LoVo (cell line): ENCODE measurements at regions not wholly inside any gene's neighbourhood (a gene's known extent, or its start where the extent isn't known, plus 50 kb on each side); places are given as distances from the start of the nearest gene placed in this dataset.
"Not testable (repeated sequence)": the region's sequence is repeated elsewhere in the genome, so short reads cannot be mapped to it uniquely, and the experiment has no call there.

ENCODE experiments used
- DNase-seq: peaks from one replicate; pipeline ENCODE4 v3.0.0-alpha.2; 2016; ENCODE audit warnings: low spot score

GRCh38 chr20:57826666-57827287 is 117.0 kb upstream of the PMEPA1 start:
- DNase-seq = no peak

DNA sequence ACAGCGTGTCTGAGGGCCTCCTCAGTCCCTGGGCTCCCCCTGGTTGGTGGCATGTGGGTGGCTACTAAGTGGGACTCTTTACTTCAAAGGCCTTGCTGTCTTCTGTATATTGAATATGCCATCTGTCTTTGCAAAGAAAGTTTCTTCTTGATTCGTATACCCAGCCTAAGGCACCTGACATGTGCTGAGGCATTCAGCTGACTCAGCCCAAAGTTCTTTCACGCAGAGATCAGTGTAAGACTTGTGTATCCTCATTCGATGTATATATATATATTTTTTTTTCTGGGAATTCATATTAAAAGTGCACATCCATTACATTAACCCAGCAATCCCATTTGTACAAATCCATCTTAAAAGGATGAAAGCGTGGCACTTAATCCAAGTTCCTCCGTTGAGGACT is 115.1 kb upstream of the PMEPA1 start:
- no peak for DNase-seq

- DNase-seq = no peak
These were observed 112.1 kb upstream of the PMEPA1 start for GRCh38 chr20:57821935-57822334.

DNA sequence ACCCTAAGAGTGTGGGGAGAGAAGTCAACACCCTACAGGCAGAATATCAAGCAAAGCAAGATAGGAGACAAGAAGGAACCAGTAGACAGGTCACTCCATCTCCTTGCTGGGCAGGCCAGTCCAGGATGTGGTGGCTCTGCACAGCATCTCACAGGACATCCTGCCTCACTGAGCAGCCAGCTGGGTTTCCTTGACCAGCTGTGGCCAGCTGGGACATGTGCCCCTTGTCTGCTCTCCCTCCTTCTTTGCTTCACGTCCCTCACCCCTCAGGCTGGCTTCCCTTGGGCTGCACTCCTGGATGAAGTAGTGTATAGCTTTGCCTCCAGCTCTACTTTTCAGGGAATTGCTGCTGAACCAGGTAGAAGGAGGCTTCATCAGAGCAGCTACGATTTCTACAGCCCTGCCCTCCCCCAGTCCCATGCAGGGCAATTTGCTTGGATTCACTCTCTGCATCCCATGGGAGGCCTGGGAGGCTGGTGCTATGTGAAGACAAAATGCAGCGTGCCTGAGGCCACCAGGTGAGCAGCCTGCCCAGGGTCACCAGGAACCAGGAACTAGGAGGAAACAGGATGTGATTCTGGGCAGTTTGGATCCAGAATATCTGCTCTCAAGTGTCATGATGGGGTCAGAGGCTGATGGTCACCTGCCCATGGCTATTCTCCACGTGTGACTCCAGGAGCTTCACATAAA is 110.0 kb upstream of the PMEPA1 start:
- no peak for DNase-seq

DNA sequence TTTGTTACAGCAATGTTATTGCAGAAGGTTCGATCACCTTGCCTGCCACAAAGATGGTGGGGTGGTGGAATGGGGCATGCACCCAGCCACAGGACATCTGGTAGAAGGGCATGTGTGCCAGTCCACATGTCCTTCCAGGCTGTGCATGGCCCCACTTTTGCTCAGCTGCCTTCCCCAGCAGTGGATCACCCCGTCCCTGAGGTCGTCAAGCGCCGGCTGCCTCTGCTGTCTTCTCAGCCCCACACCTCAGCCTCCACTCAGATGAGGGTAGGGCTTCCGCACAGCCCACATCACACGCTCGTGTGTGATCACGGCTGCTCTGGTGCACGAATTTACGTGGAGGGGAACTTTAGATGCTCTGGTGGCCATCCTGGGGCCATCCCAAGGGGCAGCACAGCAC is 109.5 kb upstream of the PMEPA1 start:
- DNase-seq = no peak

GRCh38 chr20:57818418-57819181 is 108.8 kb upstream of the PMEPA1 start:
- no peak for DNase-seq

- DNase-seq = no peak
These were observed 105.6 kb upstream of the PMEPA1 start for GRCh38 chr20:57815405-57815804.

GRCh38 chr20:57814529-57814928 is 104.7 kb upstream of the PMEPA1 start:
- DNase-seq = no peak

GRCh38 chr20:57813509-57814269 is 103.9 kb upstream of the PMEPA1 start:
- DNase-seq = no peak

DNA sequence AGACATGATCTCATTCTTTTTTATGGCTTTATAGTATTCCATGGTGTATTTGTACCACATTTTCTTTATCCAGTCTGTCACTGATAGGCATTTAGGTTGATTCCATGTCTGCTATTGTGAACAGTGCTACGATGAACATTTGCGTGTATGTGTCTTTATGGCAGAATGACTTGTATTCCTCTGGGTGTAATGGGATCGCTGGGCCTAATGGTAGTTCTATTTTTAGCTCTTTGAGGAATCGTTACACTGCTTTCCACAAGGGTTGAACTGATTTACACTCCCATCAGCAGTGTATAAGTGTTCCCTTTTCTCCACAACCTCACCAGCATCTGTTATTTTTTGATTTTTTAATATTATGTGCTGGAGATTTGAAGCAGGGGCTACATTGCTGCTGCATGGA is 102.8 kb upstream of the PMEPA1 start:
- not testable (repeated sequence) for DNase-seq

- no peak for DNase-seq
These were observed 101.7 kb upstream of the PMEPA1 start for GRCh38 chr20:57811374-57812020.

DNA sequence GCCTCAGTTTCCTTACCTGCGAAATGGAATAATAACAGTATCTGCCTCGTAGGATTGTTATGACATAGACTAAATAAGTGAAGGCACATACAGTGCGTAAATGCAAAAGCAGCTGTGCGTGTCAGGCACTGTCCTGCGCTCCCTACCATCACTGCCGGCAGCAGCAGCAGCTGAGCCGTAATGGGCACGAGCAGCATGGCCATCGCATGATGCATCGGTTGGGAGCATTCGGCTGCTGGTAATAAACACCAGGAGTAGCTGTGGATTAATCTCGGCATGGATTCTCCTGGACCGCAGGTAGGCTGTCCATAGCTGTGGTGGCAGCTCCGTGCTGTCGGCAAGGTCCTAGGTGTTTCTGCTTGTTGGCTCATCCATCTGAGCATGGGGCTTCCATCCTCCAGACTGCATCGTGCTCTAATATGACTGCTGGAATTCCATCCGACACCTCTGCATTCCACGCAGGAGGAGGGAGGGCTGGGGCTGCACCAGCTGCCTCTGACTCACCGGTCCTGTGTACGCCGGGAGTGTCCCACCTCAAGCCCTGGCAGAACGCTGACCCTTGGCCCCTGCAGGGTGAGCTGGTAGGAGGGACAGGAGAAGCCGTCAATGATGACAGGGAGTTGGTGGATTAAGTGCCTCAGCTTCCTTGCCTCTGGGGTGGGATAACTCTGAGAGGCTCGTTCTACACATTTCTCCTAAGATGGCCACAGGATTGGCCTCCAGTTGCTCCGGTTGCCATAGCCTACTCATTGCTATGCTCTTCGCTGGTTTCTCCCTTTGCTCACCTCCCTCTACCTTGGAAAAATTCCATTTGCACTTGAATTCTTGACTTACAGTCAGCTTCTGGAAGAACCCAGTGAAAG is 100.9 kb upstream of the PMEPA1 start:
- peak; percentile 65 for DNase-seq

DNA sequence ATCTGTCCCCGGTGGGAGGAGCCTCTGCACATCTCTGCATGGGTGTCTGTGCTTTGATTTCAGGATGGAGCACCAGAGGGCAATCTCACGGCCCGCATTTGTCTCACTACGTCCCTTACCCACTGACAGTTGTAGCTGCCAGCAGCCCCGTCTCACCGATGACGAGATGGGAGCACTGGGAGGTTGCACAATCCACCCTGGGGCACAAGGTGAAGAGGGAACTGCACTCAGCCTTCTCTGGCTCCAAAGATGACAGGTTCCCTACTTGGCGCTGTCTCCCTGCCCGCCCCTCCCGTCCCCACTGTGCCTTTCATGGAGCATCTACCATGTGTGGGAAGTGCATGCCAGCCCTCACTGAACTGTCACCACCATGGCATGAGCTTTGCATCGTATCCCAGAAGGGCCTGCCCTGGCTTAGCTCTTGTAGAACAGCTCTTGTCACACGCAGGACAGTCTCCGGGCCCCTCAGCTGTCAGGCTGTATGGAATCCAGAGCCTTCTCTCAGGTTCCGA is 99.9 kb upstream of the PMEPA1 start:
- no peak for DNase-seq

GRCh38 chr20:57809149-57809548 is 99.3 kb upstream of the PMEPA1 start:
- no peak for DNase-seq

- no peak for DNase-seq
These were observed 98.7 kb upstream of the PMEPA1 start for GRCh38 chr20:57808264-57809070.

DNA sequence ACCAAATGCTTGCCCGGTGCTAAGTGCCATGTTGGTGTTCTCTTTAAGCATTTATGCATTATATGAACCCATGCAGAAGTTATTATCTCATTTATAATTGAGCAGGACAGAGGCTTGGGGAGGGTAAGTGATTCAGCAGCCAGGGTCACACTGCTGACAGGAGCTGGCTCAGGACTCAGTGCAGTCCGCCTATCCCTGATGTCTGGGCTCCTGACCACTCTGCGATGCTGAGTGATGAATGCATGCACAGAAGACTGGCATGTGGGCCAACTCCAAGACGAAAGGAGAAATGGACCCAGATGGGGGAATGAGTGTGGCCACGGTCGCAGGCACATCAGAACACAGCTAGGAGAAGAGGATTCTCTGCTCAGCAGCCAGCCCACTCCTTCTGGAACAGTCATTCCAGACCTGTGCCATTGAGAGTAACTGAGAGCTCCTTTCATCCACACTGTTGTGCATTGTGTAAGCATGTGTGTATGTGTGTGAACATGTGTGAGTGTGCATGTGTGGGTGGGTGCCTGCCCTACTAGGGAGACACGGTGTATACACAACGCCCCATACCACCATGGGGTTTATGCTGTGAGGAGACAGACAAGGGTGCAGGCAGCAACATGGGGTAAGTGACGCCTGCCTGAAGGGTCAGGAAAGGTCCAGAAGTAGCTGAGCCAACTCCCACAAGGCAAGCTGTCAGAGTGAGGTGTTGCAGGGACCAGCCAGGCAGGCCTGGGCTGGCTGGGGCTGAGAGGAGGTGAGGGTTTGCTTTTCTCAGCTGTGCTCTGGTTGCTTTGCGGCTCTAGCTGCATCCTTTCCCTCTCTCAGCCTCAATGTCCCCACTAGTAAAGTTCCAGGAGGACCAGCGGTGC is 97.8 kb upstream of the PMEPA1 start:
- no peak for DNase-seq

GRCh38 chr20:57806975-57807374 is 97.2 kb upstream of the PMEPA1 start:
- no peak for DNase-seq

DNA sequence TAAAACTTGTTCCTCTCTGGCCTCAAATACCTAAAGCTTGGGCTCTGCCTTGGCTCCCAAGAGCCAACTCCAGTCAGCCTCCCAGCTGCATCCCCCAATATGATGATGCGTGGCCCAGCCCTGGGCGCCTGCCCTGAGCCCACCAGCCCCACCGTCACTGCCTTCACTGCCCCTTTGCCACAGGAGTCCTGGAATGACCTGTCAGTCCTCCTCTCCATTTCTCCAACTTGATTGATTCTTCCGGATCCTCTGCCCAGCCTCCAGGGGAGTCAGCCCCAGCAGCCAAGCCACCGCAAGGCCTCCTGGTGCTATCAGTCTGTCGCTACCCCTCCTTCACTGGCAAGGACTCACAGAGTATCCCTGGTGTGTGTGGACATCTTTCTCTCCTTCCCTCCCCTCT is 96.7 kb upstream of the PMEPA1 start:
- DNase-seq = no peak

DNA sequence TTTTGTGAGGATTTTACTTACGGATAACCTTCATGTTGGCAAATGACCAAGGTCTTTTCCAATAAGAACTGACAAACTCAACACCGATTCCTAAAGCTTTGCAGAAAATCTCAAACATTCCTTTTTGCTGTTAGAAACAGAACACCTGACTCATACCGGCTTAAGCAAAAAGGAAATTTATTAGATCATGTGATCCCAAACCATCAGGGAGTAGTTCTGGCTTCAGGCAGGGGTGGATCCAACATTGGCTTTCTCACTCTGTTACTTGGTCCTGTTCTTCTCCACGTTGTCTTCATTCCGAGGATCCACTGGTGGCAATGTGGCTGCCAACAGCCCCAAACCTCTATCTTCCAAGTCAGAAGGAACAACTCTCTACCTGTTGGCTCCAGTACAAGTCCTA is 95.9 kb upstream of the PMEPA1 start:
- DNase-seq = no peak
